ENCODE measurements at regions not wholly inside any gene's neighbourhood (a gene's known extent, or its start where the extent isn't known, plus 50 kb on each side); places are given as distances from the start of the nearest gene placed in this dataset.
"Not testable (repeated sequence)": the region's sequence is repeated elsewhere in the genome, so short reads cannot be mapped to it uniquely, and the experiment has no call there.

DNA sequence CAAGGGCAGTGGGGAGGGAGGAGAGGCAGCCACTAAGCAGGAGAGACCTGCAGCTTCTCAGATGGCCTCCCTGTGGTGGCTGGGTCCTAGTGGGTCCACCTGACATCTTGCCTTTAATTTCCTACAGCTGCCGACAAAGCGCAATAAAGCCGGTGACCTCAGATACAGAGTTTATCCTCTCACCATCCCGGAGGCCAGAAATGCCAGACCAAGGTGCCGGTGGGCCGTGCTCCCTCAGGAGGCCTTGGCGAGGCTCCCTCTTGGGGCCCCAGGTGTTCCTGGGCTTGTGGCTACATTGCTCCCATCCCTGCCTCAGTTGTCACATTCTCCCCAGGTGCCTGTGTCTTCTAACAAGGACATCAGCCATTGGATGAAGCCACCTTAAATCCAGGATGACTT, 103.0 kb downstream of the ADRA2C start:
- Mint-ChIP-seq H3K4me3 (peak overlapping the region in 1 of 8 donors; percentile 30), H3K27ac (no peak overlapping the region), H3K9me3 (peaks cover 0 to 2% (median 0%) of the 10 kb centered on the region in 7 donors), H3K36me3 (peaks cover 0 to 10% of the 10 kb centered on the region in 2 donors), H3K4me1 (peaks cover 11 to 16% (median 12%) of the 10 kb centered on the region in 3 donors), H3K27me3 (peaks cover 13 to 74% (median 53%) of the 10 kb centered on the region in 3 donors)
- no peak for ATAC-seq (ENCODE audit: low read depth in 2 of 2)
- DNase-seq = no peak

DNA sequence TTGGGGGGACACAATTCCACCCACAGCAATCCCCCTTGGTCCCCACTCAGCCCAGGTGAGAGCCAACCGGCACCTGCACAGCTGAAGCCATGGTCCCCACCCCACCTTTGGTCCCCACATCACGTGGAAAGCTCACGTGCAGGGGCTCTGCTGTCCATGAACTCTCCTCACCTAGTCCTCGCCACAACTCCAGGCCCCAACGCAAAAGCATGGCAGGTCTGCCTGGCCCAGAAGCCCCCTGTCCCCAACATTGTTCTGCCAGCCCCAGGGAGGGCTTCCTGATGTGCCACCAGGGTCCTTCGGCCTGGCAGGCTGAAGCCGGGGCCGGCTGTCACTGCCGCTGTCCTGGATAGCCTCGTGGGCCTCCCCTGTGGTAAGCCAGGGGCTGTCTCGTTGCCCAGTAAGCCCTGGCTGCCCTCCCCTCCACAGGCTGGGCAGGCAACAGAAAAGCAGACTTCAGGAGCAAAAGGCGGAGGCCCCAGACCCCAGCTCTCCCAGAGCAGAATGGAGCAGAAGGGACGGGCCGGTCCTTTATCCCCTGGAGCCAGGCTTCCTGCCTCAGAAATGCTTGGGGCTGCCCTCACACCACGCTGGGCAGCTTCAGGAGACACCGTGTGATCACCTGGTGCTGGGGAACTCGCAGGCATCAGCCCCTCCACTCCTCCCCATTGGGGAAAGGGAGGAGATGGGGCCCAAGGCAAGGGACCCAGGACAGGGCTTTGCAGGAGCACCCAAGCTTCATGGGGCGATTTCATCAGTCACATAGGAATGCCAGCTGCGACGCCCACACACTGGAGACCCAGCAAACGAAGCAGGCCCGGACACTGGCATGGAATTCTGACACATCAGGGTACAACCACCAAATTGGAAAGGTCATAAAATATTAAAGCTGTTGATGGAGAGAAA, 103.7 kb downstream of the ADRA2C start:
- peak overlapping the region in 2 of 8 donors; percentile 38 to 58 for H3K4me3 Mint-ChIP-seq
- H3K27me3 Mint-ChIP-seq = peaks cover 19 to 80% (median 61%) of the 10 kb centered on the region in 3 donors
- peaks cover 0 to 10% of the 10 kb centered on the region in 2 donors for H3K36me3 Mint-ChIP-seq
- DNase-seq (no peak), ATAC-seq (ENCODE audit: low read depth in 2 of 2) (no peak)
- H3K9me3 Mint-ChIP-seq = peaks cover 0 to 2% (median 0%) of the 10 kb centered on the region in 7 donors
- H3K27ac Mint-ChIP-seq = no peak overlapping the region
- H3K4me1 Mint-ChIP-seq = peaks cover 11 to 16% (median 12%) of the 10 kb centered on the region in 3 donors

DNA sequence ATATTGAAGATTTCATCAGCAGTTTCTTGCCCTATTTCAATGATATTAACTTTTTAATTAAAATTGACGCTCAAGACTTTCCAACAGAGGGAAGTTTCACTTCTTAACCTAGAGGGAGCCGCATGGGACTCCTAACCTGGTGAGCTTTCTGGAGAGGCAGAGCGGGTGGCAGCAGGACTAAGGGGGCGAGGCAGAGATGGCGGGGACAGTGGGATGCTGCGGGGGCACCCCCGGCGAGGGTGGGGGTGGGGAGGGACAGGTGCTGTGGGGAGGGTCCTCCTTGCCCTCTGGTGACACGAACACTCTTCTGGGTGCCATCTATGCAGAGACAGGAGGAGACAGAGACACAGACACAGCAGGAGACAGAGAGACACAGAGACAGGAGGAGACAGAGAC, 104.4 kb downstream of the ADRA2C start:
- H3K27ac Mint-ChIP-seq = no peak overlapping the region
- peaks cover 19 to 84% (median 62%) of the 10 kb centered on the region in 3 donors for H3K27me3 Mint-ChIP-seq

DNA sequence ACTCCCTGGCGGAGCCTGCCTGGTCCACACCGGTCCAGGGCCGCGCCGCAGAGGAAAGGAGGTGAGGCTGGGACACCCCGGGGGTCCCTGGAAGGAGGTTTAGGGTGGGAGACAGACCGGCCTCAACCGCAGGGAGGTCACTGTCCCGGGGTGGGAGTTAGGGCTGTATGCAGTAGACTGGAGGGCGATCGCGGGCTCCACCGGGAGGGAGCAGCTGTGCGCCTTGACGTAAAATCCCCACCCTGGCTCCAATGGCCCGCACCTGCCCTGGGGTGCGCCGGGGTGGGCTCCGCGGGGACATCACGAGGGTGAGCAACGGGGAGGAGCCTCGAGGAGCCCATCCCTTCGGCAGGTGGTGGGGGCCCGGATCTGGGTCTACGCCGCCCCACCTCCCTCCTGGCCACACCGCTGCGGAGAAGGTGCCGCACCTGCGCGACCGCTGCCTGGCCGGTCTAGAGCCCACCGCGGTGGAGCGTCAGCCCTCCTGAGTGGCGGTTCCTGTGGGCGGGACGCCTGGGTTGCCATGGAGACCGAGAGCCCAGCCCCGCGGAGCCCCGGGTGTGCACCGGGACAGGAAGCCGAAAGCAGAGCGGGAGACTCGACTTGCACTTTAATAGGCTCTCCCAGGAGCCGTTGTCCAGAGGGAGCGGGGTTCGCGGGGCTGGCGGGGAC, 105.1 kb downstream of the ADRA2C start:
- Mint-ChIP-seq H3K27ac (no peak overlapping the region), H3K36me3 (peaks cover 0 to 10% of the 10 kb centered on the region in 2 donors), H3K4me1 (peaks cover 11 to 16% (median 12%) of the 10 kb centered on the region in 3 donors), H3K9me3 (peaks cover 0 to 2% (median 0%) of the 10 kb centered on the region in 7 donors), H3K27me3 (peaks cover 19 to 79% (median 57%) of the 10 kb centered on the region in 3 donors), H3K4me3 (peak overlapping the region in 7 of 8 donors; percentile 58 to 83 (median 69))
- DNase-seq (peak; percentile 6), ATAC-seq (ENCODE audit: low read depth in 2 of 2) (peak; percentile 33 to 68)

More for the DNA sequence above, 104.4 kb downstream of the ADRA2C start:
- DNase-seq = no peak
- Mint-ChIP-seq H3K4me3 (peak overlapping the region in 6 of 8 donors; percentile 38 to 83 (median 58)), H3K36me3 (peaks cover 0 to 10% of the 10 kb centered on the region in 2 donors), H3K9me3 (peaks cover 0 to 2% (median 0%) of the 10 kb centered on the region in 7 donors), H3K4me1 (peaks cover 11 to 16% (median 12%) of the 10 kb centered on the region in 3 donors)
- ATAC-seq (ENCODE audit: low read depth in 2 of 2) = no peak

DNA sequence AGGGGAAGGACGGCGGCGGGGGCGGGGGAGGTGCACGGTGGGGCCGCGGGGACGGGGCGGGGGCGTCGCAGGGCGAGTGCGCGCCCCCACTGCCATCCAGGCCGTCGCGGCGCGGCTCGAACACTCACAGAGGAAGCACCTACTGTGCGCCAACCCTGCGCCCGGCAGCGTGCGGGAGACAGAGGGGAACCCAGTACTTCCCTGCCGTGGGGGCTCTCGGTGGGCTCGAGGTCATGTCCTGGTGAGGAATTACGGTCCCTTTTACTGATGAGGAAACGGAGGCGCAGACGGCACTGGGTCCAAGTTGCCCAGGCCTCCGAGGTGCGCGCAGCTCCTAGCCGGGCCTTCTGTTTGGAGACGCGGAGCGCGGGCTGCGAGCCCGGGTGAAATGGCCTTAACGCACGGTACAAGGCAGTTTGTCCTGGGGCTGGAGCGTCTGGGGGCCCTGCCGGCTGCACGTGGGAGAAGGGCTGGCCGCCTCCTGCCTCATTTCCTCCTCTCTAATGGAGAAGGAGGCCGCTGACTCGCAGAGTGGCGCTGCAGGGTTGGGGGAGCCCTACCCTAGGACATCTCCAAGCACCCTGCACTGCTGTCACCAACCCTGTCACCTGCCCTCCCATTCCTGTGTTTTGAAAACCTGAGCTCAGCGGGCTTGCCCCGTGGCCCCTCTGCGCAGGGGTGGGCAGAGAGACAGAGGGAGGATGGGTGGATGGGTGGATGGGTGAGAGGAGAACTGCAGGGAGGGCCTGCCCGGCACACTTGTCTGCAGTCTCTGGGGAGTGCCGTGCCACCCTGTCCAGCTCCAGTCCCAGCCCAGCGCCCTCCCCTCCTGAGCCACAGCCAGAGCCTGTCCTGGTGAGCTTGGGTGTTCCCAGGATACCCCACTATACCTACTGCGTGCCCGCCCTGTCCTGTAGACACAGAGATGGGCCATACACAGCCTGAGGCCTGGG, 106.0 kb downstream of the ADRA2C start:
- ATAC-seq (ENCODE audit: low read depth in 2 of 2) = no peak
- no peak for DNase-seq
- Mint-ChIP-seq H3K9me3 (peaks cover 0 to 7% (median 5%) of the 10 kb centered on the region in 7 donors), H3K36me3 (peaks cover 4 to 10% of the 10 kb centered on the region in 2 donors), H3K4me1 (peaks cover 11 to 16% (median 12%) of the 10 kb centered on the region in 3 donors), H3K27me3 (peaks cover 25 to 82% (median 64%) of the 10 kb centered on the region in 3 donors), H3K4me3 (peak overlapping the region in 3 of 8 donors; percentile 5 to 58 (median 58)), H3K27ac (no peak overlapping the region)

DNA sequence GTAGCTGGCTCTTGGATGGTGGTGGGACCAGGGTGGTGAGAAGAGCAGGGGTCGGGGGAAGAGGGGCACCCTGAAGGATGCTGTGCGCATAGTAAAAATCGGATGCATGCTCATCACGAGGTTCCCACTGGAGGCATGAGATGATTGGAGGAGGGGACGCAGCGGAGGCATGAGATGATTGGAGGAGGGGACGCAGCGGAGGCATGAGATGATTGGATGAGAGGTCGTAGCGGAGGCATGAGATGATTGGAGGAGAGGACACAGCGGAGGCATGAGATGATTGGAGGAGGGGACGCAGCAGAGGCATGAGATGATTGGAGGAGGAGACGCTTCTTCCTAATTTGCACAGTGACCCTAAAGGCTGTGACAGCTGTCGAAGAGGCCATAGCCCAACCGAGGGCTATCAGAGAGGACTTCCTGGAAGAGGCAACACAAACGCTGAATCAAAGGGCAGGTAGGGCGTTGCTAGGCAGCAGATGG, 106.7 kb downstream of the ADRA2C start:
- DNase-seq (no peak), ATAC-seq (ENCODE audit: low read depth in 2 of 2) (no peak)
- peaks cover 0 to 14% (median 9%) of the 10 kb centered on the region in 7 donors for H3K9me3 Mint-ChIP-seq
- peaks cover 32 to 84% (median 72%) of the 10 kb centered on the region in 3 donors for H3K27me3 Mint-ChIP-seq
- peaks cover 11 to 16% (median 12%) of the 10 kb centered on the region in 3 donors for H3K4me1 Mint-ChIP-seq
- peaks cover 11 to 17% of the 10 kb centered on the region in 2 donors for H3K36me3 Mint-ChIP-seq
- peak overlapping the region in 5 of 8 donors; percentile 37 to 72 (median 59) for H3K4me3 Mint-ChIP-seq
- H3K27ac Mint-ChIP-seq = no peak overlapping the region

DNA sequence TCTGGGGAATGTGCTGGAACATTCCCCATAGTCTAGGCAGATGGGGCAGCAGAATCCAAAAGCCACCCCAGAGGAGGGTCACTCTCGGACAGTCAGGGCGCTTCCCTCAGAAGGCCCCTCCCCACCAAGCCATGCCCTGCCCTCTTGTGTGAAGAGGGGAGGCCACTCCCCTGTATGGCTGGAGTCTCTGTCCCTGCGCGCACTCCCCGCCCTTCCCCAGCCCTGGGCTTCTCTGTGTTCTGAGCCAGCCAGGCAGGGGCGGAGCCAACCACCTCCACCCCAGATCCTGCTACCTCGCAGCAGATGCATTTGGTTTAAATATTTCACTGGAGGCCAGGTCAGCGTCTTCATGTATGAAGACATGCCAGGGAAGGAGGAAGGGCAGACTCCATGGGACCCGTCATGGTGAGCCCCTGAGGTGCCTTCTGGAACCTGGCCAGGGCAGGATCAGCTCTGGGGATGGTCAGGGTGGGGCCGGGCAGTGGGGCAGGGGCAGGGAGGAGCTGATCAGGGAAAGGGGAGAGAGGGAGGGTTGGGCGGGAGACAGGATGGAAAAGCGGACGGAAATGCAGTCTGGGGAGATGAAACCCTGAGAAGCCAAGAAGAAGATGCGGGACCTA, 107.3 kb downstream of the ADRA2C start:
- DNase-seq (no peak), ATAC-seq (ENCODE audit: low read depth in 2 of 2) (no peak)
- H3K9me3 Mint-ChIP-seq = peaks cover 5 to 20% (median 15%) of the 10 kb centered on the region in 7 donors
- H3K27ac Mint-ChIP-seq = no peak overlapping the region
- peak overlapping the region in 2 of 8 donors; percentile 54 to 66 for H3K4me3 Mint-ChIP-seq
- H3K4me1 Mint-ChIP-seq = peaks cover 11 to 16% (median 12%) of the 10 kb centered on the region in 3 donors
- peaks cover 18 to 24% of the 10 kb centered on the region in 2 donors for H3K36me3 Mint-ChIP-seq
- H3K27me3 Mint-ChIP-seq = peaks cover 34 to 86% (median 77%) of the 10 kb centered on the region in 3 donors

DNA sequence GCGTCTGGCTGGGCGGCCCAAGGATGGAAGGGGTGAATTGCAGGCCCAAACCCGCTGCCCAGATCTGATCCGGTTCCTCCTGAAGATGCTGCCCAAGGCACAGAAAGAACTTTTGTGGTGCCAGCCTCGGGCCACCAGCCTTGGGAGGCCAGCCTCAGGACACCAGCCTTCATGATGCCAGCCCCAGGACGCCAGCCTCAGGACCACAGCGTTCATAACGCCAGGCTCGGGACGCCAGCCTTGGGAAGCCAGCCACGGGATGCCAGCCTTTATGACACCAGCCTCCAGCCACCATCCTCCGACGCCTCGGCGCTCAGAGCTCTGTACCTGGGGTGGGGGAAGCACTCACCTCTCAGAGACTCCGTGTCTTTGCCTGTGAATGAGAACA, 107.8 kb downstream of the ADRA2C start:
- no peak for DNase-seq
- H3K4me3 Mint-ChIP-seq = no peak overlapping the region
- peaks cover 38 to 86% (median 77%) of the 10 kb centered on the region in 3 donors for H3K27me3 Mint-ChIP-seq
- peaks cover 5 to 25% (median 19%) of the 10 kb centered on the region in 7 donors for H3K9me3 Mint-ChIP-seq
- peaks cover 18 to 29% of the 10 kb centered on the region in 2 donors for H3K36me3 Mint-ChIP-seq
- H3K27ac Mint-ChIP-seq = no peak overlapping the region
- no peak for ATAC-seq (ENCODE audit: low read depth in 2 of 2)
- H3K4me1 Mint-ChIP-seq = peaks cover 13 to 17% (median 13%) of the 10 kb centered on the region in 3 donors

DNA sequence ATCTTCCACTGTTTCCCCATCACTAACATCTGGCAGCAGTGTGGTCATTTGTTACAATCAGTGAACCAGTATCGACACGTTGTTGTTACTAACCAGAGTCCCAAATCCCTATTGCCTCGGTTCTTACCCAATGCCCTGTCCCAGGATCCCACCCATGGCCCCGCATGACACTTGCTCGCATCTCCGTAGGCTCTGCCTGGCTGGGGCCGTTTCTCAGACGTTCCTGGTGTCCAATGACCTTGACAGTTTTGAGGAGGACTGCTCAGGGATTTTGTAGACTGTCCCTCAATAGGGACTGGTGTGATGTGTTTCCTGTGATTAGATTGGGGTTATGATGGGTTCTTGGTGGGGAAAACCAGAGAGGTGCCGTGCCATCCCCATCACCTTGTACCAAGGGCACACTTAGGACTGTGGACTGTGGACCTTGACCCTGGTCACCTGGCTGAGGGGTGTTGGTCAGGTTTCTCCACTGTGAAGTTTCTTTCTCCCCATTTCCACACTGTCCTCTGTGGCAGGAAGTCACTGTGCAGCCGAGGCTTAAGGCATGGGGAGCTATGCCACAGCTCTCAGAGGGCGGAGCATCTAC, 108.4 kb downstream of the ADRA2C start:
- H3K4me1 Mint-ChIP-seq = peaks cover 19 to 22% (median 19%) of the 10 kb centered on the region in 3 donors
- no peak overlapping the region for H3K4me3 Mint-ChIP-seq
- peaks cover 5 to 29% (median 22%) of the 10 kb centered on the region in 7 donors for H3K9me3 Mint-ChIP-seq
- no peak overlapping the region for H3K27ac Mint-ChIP-seq
- H3K36me3 Mint-ChIP-seq = peaks cover 18 to 30% of the 10 kb centered on the region in 2 donors
- DNase-seq (no peak), ATAC-seq (ENCODE audit: low read depth in 2 of 2) (no peak)
- H3K27me3 Mint-ChIP-seq = peaks cover 40 to 87% (median 81%) of the 10 kb centered on the region in 3 donors

DNA sequence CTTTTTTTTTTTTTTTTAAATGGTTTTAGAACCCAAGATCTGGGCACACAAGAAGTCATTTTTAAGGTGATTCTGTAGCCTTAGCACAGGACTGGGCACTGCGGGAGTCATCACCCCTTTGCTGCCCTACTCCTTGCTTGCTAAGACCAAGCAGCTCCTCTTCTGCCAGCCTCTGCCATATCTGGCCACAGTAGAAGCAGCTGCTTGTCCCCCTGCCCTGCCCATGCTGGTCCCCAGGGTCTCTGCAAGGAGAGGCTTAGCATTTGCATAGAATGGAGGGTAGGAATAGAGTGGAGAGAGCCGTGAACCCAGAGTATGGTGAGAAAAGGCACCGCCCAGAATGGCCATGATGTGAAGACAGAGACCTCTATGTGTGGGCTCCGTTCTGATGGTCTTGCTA, 109.3 kb downstream of the ADRA2C start:
- peaks cover 5 to 29% (median 22%) of the 10 kb centered on the region in 7 donors for H3K9me3 Mint-ChIP-seq
- H3K4me1 Mint-ChIP-seq = peaks cover 23 to 27% (median 25%) of the 10 kb centered on the region in 3 donors
- no peak overlapping the region for H3K27ac Mint-ChIP-seq
- peaks cover 18 to 29% of the 10 kb centered on the region in 2 donors for H3K36me3 Mint-ChIP-seq
- DNase-seq = no peak
- H3K4me3 Mint-ChIP-seq = no peak overlapping the region
- H3K27me3 Mint-ChIP-seq = peaks cover 45 to 87% (median 77%) of the 10 kb centered on the region in 3 donors
- ATAC-seq (ENCODE audit: low read depth in 2 of 2) = no peak

DNA sequence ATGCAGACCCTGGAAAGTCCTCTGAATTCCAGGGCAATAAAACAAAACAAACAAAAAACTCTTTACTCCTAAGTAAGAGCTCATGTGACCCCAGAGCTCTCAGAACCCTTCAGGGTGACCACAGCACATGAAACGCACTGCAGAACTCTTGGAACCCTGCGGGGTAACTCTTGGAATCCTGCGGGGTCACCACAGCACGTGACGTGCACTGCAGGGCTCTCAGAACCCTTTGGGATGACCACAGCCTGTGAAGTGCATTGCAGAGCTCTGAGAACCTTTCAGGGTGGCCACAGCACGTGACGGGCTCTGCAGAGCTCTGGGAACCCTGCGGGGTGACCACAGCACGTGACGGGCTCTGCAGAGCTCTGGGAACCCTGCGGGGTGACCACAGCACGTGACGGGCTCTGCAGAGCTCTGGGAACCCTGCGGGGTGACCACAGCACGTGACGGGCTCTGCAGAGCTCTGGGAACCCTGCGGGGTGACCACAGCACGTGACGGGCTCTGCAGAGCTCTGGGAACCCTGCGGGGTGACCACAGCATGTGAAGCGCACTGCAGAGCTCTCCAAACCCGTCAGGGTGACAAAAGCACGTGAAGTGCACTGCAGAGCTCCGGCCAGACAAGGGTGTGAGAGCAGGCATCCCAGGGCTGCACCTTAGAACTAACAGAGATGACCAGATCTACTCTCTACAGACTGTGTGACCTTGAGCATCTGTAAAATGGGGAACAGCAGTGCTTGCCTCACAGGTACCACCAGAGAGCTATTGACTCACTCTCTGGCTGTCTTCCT, 110.1 kb downstream of the ADRA2C start:
- not testable (repeated sequence) for DNase-seq; H3K4me3 Mint-ChIP-seq; H3K27ac Mint-ChIP-seq; ATAC-seq (ENCODE audit: low read depth in 2 of 2)
- peaks cover 44 to 87% (median 75%) of the 10 kb centered on the region in 3 donors for H3K27me3 Mint-ChIP-seq
- peaks cover 18 to 21% of the 10 kb centered on the region in 2 donors for H3K36me3 Mint-ChIP-seq
- H3K9me3 Mint-ChIP-seq = peaks cover 5 to 28% (median 22%) of the 10 kb centered on the region in 7 donors
- peaks cover 21 to 24% (median 22%) of the 10 kb centered on the region in 3 donors for H3K4me1 Mint-ChIP-seq
